Esophagus squamous epithelium (tissue), 5 donors: ENCODE measurements at regions not wholly inside any gene's neighbourhood (a gene's known extent, or its start where the extent isn't known, plus 50 kb on each side); places are given as distances from the start of the nearest gene placed in this dataset.

Experiments used
- DNase-seq: peaks from one replicate; lab custom pipeline; 2025; lab: John Stamatoyannopoulos, UW
- H3K27ac ChIP-seq, 4 donors: fragments of 200-600 bp; sonication (generic); one replicate each; pipeline ENCODE4 v1.5.1; 2016 to 2019; ENCODE audit warnings: mild to moderate bottlenecking in 1 of 4
- H3K27me3 ChIP-seq, 4 donors: fragments of 200-600 bp; sonication (generic); 1 replicate in 3 of 4; 2 replicates in 1 of 4; pipeline versions ENCODE4 v1.5.1 to v1.6.0; 2017 to 2021; ENCODE audit warnings: antibody characterized with exemption in 1 of 4
- H3K36me3 ChIP-seq, 3 donors: fragments of 200-600 bp; sonication (generic); one replicate each; pipeline ENCODE4 v1.5.1; 2016 to 2019
- H3K4me1 ChIP-seq, 3 donors: fragments of 200-600 bp; sonication (generic); one replicate each; pipeline ENCODE4 v1.5.1; 2017 to 2019
- H3K4me3 ChIP-seq, 4 donors: fragments of 200-600 bp; sonication (generic); 1 replicate in 3 of 4; 2 replicates in 1 of 4; pipeline ENCODE4 v1.5.1; 2016 to 2019; ENCODE audit warnings: mild to moderate bottlenecking in 2 of 4, moderate library complexity in 1 of 4
- H3K9me3 ChIP-seq, 3 donors: fragments of 200-600 bp; sonication (generic); one replicate each; pipeline ENCODE4 v1.5.1; 2016 to 2019
- POLR2A ChIP-seq, 4 donors: fragments of 450-650 bp; IDR thresholded peaks; one replicate each; pipeline ENCODE4 v1.6.1; 2017; ENCODE audit warnings: antibody characterized with exemption in 4 of 4, mild to moderate bottlenecking in 4 of 4, moderate library complexity in 3 of 4
- WGBS, 2 donors: methylation state at CpG; one replicate each; pipeline ENCODE4 v1.1.5; 2018; 5-methylcytosine and 5-hydroxymethylcytosine counted together
- intact Hi-C: fragments of 100-400 bp; cut with DNase I; formaldehyde crosslinking; loops from one replicate; pipeline ENCODE4 v1.15.0; 2022
- TF ChIP-seq, protein P1 (sequence below), 6 experiments: fragments of 450-650 bp in 4 of 6; fragments of 200-600 bp in 2 of 6; sonication (generic) in 2 of 6; IDR thresholded peaks; one replicate each; pipeline ENCODE4 v1.5.1; 2016 to 2019; ENCODE audit warnings: antibody characterized with exemption in 6 of 6, mild to moderate bottlenecking in 4 of 6, moderate library complexity in 4 of 6
- donor health status: DM: yes; HTN: yes; CAD: no.

DNA sequence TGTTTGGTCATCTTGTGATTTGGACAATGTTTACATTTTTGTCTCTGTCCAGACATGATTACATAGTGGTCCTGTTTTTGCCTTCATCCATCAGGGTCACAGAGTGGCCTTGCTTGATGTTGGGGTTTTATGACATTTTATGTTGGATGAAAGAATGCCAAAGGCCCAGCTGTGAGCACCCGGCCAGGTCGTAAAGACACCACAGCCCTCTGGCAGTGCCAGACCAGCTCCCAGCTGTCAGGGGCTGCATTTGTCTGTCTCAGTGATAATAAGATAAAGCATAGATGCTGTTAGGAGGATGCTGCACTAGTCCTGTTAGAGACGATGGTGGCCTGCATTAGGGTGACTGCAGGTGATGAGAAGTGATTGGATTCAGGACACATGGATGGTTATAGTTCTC is 117.5 kb downstream of the FAM174B start:
- no peak overlapping the region for H3K4me3 ChIP-seq
- no peaks in the 10 kb centered on the region for H3K36me3 ChIP-seq
- peaks cover 0 to 7% (median 0%) of the 10 kb centered on the region in 3 donors for H3K9me3 ChIP-seq
- intact Hi-C loops, result no loop called here
- H3K4me1 ChIP-seq, result peaks cover 0 to 14% (median 4%) of the 10 kb centered on the region in 3 donors
- H3K27me3 ChIP-seq, result no peaks in the 10 kb centered on the region
- no peak for DNase-seq
- WGBS, 2 donors, result 83 to 86% methylated on average over 1 to 3 of the region's 3 CpGs
- no peak for TF ChIP-seq POLR2A (IDR thresholded peaks at IDR 0.05)
- TF ChIP-seq, protein P1, sequence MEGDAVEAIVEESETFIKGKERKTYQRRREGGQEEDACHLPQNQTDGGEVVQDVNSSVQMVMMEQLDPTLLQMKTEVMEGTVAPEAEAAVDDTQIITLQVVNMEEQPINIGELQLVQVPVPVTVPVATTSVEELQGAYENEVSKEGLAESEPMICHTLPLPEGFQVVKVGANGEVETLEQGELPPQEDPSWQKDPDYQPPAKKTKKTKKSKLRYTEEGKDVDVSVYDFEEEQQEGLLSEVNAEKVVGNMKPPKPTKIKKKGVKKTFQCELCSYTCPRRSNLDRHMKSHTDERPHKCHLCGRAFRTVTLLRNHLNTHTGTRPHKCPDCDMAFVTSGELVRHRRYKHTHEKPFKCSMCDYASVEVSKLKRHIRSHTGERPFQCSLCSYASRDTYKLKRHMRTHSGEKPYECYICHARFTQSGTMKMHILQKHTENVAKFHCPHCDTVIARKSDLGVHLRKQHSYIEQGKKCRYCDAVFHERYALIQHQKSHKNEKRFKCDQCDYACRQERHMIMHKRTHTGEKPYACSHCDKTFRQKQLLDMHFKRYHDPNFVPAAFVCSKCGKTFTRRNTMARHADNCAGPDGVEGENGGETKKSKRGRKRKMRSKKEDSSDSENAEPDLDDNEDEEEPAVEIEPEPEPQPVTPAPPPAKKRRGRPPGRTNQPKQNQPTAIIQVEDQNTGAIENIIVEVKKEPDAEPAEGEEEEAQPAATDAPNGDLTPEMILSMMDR (IDR thresholded peaks at IDR 0.05), result no peak
- no peak overlapping the region for H3K27ac ChIP-seq

DNA sequence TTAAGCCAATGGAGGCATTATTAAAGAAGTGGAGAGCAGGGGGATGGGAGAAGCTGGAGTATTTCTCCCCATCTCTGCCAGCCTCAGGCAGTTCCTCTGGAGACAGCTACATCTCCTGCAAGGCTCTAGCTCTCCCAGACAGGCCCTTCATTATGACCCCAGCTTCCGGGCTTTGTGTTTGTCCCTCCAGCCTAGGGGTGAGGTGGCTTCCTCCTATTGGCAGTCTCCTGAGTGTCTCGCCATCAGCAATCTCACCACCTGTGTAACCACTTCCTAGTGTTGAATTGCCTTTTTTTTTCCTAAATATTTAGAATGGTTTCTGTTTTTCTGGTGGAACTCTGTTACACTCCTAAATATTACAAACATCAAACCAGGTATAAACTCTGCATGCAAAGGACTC is 122.3 kb downstream of the FAM174B start:
- Histone ChIP-seq H3K4me3 (no peak overlapping the region), H3K9me3 (peaks cover 0 to 7% (median 0%) of the 10 kb centered on the region in 3 donors), H3K4me1 (no peaks in the 10 kb centered on the region), H3K27ac (no peak overlapping the region), H3K27me3 (peaks cover 0 to 31% (median 0%) of the 10 kb centered on the region in 4 donors), H3K36me3 (no peaks in the 10 kb centered on the region)
- WGBS, 2 donors, result 58 to 74% methylated on average over 2 of the region's 2 CpGs
- TF ChIP-seq, protein P1 (IDR thresholded peaks at IDR 0.05), result no peak
- no peak for TF ChIP-seq POLR2A (IDR thresholded peaks at IDR 0.05)
- intact Hi-C loops, result no loop called here
- DNase-seq, result no peak

DNA sequence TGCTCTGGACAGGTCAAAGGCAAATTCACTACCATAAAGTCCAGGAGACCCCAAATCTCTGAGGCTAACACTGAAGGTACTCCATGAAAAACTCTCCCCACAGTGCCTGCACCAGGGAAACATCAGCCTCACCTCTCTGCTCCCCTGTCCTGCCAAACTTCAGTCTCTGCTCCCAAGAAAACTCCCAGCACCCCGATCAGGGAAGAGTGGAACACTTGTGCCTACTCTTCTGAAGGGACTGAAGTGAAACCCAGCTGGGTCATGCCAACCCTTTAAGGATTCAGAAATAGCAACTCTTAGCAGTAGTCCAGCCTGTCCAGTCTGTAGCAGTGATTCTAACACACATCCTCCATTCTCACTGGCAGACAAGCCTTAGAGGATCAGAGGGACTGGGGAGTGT is 124.2 kb downstream of the FAM174B start:
- no peak overlapping the region for H3K27ac ChIP-seq
- no peak for DNase-seq
- H3K27me3 ChIP-seq, result peaks cover 0 to 31% (median 0%) of the 10 kb centered on the region in 4 donors
- no peaks in the 10 kb centered on the region for H3K4me1 ChIP-seq
- no peak for TF ChIP-seq POLR2A (IDR thresholded peaks at IDR 0.05)
- TF ChIP-seq, protein P1 (IDR thresholded peaks at IDR 0.05), result no peak
- H3K9me3 ChIP-seq, result peaks cover 0 to 7% (median 0%) of the 10 kb centered on the region in 3 donors
- intact Hi-C loops, result no loop called here
- no peaks in the 10 kb centered on the region for H3K36me3 ChIP-seq
- no peak overlapping the region for H3K4me3 ChIP-seq
- 64% methylated on average over 1 of the region's 1 CpG; no CpG with 5 or more reads in 1 of the 2 donors for WGBS, 2 donors

DNA sequence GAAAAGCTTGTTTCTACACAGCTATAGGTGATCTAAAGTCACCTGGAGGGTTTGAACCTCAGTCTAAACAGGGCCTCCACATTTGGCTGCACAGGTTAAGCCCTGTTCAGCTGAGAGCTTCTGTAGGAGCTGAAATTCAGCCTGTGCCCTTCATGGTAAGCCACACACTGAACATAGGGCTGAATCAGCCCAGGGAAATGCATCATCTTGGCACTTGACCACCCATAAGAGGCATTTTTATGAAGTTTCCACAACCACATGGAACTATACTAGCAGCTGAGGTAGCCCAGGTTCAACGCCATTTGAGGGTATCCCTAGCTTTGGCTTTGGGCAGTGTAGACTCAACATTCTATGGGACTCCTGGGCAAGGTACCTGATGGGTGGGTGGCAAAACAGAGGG is 126.8 kb downstream of the FAM174B start:
- no peak overlapping the region for H3K27ac ChIP-seq
- H3K27me3 ChIP-seq, result peaks cover 0 to 31% (median 0%) of the 10 kb centered on the region in 4 donors
- TF ChIP-seq POLR2A (IDR thresholded peaks at IDR 0.05), result no peak
- TF ChIP-seq, protein P1 (IDR thresholded peaks at IDR 0.05), result no peak
- H3K9me3 ChIP-seq, result no peaks in the 10 kb centered on the region
- H3K4me3 ChIP-seq, result no peak overlapping the region
- 100% methylated on average over 1 of the region's 1 CpG for WGBS, 2 donors
- intact Hi-C loops, result no loop called here
- peaks cover 0 to 5% (median 0%) of the 10 kb centered on the region in 3 donors for H3K4me1 ChIP-seq
- DNase-seq, result no peak
- no peaks in the 10 kb centered on the region for H3K36me3 ChIP-seq

DNA sequence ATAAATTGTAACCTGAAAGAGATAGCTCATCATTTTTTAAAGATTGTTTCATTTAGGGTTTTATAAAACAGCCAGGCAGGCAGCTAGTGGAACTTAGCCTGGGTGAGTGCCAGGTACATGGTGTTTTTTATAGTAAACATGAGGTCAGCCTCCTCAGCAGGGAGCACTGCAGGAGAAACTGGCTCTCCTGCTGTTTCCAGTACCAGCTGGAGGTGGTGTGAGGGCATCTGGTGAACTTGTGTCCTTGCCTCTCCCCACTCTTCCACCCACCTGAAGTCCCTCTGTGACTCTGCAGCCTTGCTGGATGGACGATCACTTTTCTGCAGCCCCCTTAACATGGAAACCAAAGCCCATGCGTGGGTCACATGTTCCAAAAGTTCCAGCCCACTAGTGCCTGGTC is 128.4 kb downstream of the FAM174B start:
- TF ChIP-seq, protein P1 (IDR thresholded peaks at IDR 0.05), result no peak
- no peak for TF ChIP-seq POLR2A (IDR thresholded peaks at IDR 0.05)
- Histone ChIP-seq H3K36me3 (no peaks in the 10 kb centered on the region), H3K4me1 (peaks cover 0 to 5% (median 0%) of the 10 kb centered on the region in 3 donors), H3K27ac (peak overlapping the region in 1 of 4 donors; percentile 20), H3K9me3 (no peaks in the 10 kb centered on the region), H3K4me3 (no peak overlapping the region), H3K27me3 (peaks cover 0 to 25% (median 0%) of the 10 kb centered on the region in 4 donors)
- 69 to 100% methylated on average over 2 of the region's 2 CpGs for WGBS, 2 donors
- intact Hi-C loops, result no loop called here
- no peak for DNase-seq
